ENCODE measurements at regions not wholly inside any gene's neighbourhood (a gene's known extent, or its start where the extent isn't known, plus 50 kb on each side); places are given as distances from the start of the nearest gene placed in this dataset.

- no peak for DNase-seq
Observed at GRCh38 chr14:38774162-38774561, 328.9 kb downstream of the SEC23A start.

GRCh38 chr14:38770251-38770650, 332.8 kb downstream of the SEC23A start:
- DNase-seq: no peak

GRCh38 chr14:38762845-38763244, 340.2 kb downstream of the SEC23A start:
- no peak for DNase-seq

- DNase-seq: no peak
Observed at GRCh38 chr14:38762426-38762825, 340.6 kb downstream of the SEC23A start.

- no peak for DNase-seq
Observed at GRCh38 chr14:38761033-38761432, 342.0 kb downstream of the SEC23A start.

GRCh38 chr14:38758661-38759060, 344.4 kb downstream of the SEC23A start:
- DNase-seq: no peak

GRCh38 chr14:38755036-38755435, 348.0 kb downstream of the SEC23A start:
- no peak for DNase-seq

GRCh38 chr14:38752750-38753149, 350.3 kb downstream of the SEC23A start:
- DNase-seq: no peak

GRCh38 chr14:38752341-38752740, 350.7 kb downstream of the SEC23A start:
- no peak for DNase-seq

GRCh38 chr14:38751459-38751858, 351.6 kb downstream of the SEC23A start:
- no peak for DNase-seq

GRCh38 chr14:38749936-38750335, 353.1 kb downstream of the SEC23A start:
- no peak for DNase-seq

GRCh38 chr14:38745861-38746260, 357.2 kb downstream of the SEC23A start:
- no peak for DNase-seq

- DNase-seq: no peak
Observed at GRCh38 chr14:38743966-38744584, 359.0 kb downstream of the SEC23A start.

- peak in 2 of 56 donors; percentile 5 to 47 for DNase-seq
Observed at GRCh38 chr14:38737686-38738407, 365.2 kb downstream of the SEC23A start.

GRCh38 chr14:38735005-38735404, 368.0 kb downstream of the SEC23A start:
- no peak for DNase-seq

- DNase-seq: no peak
Observed at GRCh38 chr14:38731962-38732361, 371.1 kb downstream of the SEC23A start.

- DNase-seq: no peak
Observed at GRCh38 chr14:38730420-38730819, 372.6 kb downstream of the SEC23A start.

- no peak for DNase-seq
Observed at GRCh38 chr14:38727731-38728130, 375.3 kb downstream of the SEC23A start.

GRCh38 chr14:38724621-38725020, 378.4 kb downstream of the SEC23A start:
- DNase-seq: no peak

- DNase-seq: no peak
Observed at GRCh38 chr14:38723959-38724358, 379.1 kb downstream of the SEC23A start.

- DNase-seq: no peak
Observed at GRCh38 chr14:38723277-38723676, 379.8 kb downstream of the SEC23A start.

GRCh38 chr14:38721822-38722431, 381.1 kb downstream of the SEC23A start:
- DNase-seq: peak in 36 of 56 donors; percentile 4 to 87 (median 42)

GRCh38 chr14:38718519-38718918, 384.5 kb downstream of the SEC23A start:
- no peak for DNase-seq

Data from amygdala (tissue), 56 donors.